KBM-7 (cell line): ENCODE measurements at regions not wholly inside any gene's neighbourhood (a gene's known extent, or its start where the extent isn't known, plus 50 kb on each side); places are given as distances from the start of the nearest gene placed in this dataset.
"Not testable (repeated sequence)": the region's sequence is repeated elsewhere in the genome, so short reads cannot be mapped to it uniquely, and the experiment has no call there.

Source experiments
- DNase-seq: peaks from one replicate; pipeline ENCODE4 v3.0.0-alpha.2; 2015
- in situ Hi-C: fragments of 300-500 bp; cut with MboI; formaldehyde crosslinking; loops from 2 replicates; pipeline ENCODE4 v1.14.3; 2020; ENCODE audit warnings: low sequenced_read_pairs, low pct_unique_long_range_greater_than_20kb, mixed read lengths

GRCh38 chr13:111064661-111065060 lies 50.4 kb upstream of the ARHGEF7 start:
- DNase-seq = no peak
- in situ Hi-C loops = no loop called here

DNA sequence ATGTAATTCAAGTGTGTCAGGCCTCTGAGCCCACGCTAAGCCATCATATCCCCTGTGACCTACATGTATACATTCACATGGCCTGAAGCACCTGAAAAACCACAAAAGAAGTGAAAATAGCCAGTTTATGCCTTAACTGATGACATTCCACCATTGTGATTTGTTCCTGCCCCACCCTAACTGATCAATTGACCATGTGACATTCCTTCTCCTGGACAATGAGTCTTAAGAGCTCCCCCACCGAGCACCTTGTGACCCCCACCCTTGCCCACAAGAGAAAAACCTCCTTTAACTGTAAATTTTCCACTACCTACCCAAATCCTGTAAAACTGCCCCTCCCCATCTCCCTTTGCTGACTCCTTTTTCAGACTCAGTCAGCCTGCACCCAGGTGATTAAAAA lies 52.1 kb upstream of the ARHGEF7 start:
- in situ Hi-C loops = no loop called here
- no peak for DNase-seq

DNA sequence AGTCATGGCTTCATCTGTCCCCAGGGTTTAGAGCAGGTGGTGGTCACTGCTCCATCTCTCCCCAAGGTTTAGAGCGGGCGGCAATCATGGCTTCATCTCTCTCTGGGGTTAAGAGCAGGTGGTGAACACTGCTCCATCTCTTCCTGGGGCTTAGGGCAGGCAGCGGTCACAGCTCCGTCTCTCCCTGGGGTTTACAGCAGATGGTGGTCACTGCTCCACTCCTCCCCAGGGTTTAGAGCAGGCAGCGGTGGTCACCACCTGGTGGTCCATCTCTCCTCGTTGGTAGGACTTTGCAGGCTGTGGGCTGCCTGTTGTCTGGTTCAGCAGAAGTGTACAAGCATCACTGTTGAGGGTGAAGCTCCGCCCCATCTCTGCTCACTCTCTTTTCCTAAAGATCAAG lies 52.8 kb upstream of the ARHGEF7 start:
- in situ Hi-C loops = no loop called here
- no peak for DNase-seq

DNA sequence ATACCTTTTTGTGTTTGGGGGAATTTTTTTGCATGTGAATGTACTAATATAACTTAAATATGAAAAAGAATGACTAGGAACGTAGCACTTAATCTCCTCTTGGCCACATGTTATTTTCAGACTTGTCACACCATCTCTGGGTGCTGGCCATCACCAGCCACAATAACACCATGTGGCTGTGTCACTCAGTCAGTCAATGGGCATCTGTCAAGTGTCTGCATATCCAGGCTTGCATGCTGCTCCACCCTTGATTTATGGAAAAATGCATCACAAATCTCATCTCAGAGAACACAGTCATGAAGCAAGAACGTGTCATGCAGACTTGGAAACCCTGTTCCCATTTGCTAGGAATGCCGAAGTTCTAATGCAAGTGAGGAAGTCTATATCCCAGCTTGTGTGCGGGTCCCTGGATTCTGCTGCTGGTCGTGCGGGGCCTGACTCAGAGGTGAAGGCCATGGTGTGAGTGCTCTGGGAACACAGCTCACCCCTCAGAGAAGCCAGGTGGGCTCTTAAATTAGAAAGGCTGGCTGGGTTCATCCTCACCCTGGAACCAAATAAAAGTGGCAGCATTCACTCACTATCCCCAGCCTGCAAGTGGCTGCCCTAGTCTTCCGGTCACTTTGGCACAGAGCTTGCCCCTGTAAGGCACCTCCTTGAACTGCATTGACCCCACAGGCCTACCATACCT lies 53.6 kb upstream of the ARHGEF7 start:
- no peak for DNase-seq
- in situ Hi-C loops = no loop called here

- DNase-seq = no peak
- in situ Hi-C loops = no loop called here
Measured at GRCh38 chr13:111060237-111060919, 54.7 kb upstream of the ARHGEF7 start.

GRCh38 chr13:111058796-111059506 lies 56.2 kb upstream of the ARHGEF7 start:
- in situ Hi-C loops = no loop called here
- DNase-seq = no peak

DNA sequence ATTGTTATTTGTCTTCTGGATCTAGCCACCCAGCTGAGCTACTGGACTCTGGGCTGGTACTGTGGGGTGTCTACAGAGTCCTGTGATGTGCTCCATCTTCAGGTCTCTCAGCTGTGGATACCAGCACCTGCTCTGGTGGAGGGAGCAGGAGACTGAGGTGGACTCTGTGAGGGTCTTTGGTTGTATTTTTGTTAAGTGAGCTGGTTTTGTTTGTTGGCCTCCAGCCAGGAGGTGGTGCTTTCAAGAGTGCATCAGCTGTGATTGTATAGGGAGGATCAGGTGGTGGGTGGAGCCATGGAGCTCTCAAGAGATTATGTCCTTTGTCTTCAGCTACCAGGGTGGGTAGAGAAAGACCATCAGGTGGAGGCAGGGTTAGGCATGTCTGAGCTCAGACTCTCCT lies 56.8 kb upstream of the ARHGEF7 start:
- DNase-seq, in situ Hi-C loops: not testable (repeated sequence)

GRCh38 chr13:111051726-111052232 lies 63.3 kb upstream of the ARHGEF7 start:
- in situ Hi-C loops, DNase-seq: not testable (repeated sequence)

DNA sequence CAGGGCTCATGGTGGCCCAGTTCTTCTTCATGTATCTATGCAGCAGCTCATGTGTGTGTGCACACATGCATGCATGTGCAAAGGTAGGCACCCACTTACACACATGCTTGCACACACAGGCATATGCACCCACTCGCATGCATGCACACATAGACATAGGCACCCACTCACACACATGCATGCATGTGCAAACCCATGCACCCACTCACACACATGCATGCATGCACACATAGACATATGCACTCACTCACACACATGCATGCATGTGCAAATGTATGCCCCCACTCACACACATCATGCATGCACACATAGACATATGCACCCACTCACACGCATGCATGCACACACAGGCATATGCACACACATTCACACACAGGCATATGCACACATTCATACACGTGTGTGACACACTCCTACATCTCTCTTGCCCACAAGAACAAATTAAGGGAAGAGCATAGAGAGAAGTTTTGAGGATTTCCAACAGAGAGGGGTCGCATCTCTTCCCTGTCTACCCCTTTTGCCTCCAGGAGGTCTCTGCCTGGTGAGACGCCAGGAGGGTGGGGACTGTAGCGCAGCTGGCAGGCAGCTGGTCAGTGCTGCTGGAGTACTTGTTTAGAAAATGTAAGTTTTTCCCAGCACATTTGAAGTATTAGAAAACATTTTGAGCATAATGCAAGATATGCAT lies 63.9 kb upstream of the ARHGEF7 start:
- in situ Hi-C loops = no loop called here

GRCh38 chr13:111050539-111050879 lies 64.6 kb upstream of the ARHGEF7 start:
- in situ Hi-C loops = no loop called here
- no peak for DNase-seq

More for the DNA sequence above, 63.9 kb upstream of the ARHGEF7 start:
- DNase-seq = no peak

GRCh38 chr13:111049791-111050538 lies 65.1 kb upstream of the ARHGEF7 start:
- DNase-seq = no peak
- in situ Hi-C loops = no loop called here

GRCh38 chr13:111048387-111048786 lies 66.7 kb upstream of the ARHGEF7 start:
- in situ Hi-C loops = no loop called here
- DNase-seq = no peak

DNA sequence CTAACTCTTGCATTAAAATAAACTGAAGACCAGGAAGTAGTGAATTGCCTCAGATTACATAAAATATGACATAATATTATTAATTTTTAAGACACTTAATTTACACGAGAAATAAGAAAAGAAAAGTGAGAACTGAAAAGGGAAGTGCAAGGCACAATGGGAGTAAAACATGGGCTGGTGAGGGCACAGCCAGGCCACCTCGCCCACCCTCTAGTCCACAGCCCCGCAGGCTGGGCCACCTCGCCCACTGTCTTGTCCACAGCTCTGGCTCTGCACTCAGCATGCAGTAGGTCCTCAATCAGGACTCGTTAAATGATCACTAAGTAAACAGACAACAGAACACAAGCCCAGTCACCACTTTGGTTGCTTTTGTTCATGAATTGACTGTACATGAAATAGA lies 67.8 kb upstream of the ARHGEF7 start:
- DNase-seq = no peak
- in situ Hi-C loops = no loop called here

DNA sequence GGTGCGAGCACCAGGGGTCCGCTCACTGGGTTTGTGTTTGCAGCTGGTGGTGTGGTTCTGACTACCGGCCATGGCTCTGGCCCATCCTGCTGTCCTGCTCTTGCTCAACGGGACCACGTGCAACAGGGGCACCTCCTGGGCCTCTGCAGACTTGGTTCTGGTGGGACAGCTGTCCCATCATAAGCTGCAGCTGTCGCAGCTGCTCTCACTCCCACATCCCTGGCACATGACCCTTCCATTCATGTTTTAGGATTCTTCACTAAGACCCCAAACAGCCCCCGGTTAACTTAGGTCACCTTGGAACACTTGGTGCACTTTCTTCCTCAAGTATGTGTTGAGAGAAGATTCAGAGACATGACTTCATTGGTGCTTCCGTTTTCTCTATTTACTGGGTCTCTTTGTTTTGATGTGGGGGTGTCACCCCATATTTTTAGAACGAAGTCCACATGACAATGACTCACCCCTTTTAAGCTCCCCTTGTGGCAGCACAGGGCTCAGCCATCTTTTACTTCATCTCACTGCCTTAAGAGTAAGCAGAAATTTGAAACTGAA lies 68.4 kb upstream of the ARHGEF7 start:
- in situ Hi-C loops = no loop called here
- DNase-seq = no peak

DNA sequence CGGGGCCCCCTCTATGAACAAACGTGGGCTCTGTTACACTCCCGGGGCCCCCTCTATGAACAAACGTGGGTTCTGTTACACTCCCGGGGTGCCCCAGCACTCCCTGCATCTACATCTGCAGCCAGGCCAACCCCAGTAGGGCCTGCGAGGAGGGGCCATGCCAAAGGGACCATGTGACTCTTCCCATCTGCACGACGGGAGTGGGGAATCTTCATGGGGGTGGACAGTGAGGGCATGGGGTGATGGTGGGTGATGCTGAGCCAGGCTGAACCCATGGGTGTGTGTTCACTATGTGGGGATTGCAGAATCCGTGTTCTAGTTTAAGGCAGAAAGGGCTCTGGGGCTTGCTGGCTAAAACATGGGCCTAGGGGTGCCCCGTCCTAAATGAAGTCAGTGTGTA lies 69.9 kb upstream of the ARHGEF7 start:
- in situ Hi-C loops = no loop called here
- DNase-seq = no peak

DNA sequence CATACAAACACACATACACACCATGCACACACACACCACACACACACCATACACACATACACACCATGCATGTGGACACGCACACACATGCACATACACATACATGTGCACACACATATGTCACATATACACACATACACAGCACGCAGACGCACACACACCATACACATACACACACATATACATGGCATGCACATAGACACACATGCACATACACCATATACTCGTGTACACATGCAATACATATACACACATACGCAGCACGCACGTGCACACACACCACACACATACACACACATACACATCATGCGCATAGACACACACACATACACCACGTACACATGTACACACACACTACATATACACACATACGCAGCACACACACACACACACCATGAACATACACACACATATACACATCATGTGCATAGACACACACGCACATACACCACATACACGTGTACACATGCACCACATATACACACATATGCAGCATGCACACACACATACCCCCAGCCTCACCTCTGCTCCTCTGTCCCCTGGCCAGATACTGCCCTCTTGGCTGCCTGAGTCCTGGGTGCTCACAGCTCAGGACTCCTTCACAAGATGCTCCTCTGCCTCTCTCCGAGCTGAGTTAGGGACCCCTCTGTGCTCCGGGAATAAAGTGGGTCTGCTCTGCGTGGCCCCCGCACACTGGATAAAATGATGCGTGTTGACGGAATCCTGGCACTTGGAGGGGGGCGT lies 70.9 kb upstream of the ARHGEF7 start:
- no peak for DNase-seq
- in situ Hi-C loops = no loop called here

DNA sequence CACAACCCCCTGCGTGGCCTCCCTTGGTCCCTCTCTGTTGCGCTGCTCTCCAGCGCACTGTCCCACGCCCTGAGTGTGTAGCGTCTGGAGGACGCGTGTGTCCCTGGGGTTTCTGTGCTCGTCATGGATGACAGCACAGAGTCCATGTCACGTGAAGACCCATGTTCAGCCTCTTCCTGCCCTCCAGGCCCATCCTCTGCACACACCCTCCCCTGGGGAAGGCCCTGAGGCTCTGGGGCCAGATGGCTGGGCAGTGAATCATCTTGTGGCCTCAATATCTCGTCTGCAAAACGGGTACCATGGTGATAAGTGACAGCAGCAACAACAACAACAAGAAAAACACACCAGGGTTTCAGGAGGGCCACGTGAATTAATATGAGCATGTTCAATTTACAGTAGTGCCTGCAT lies 71.5 kb upstream of the ARHGEF7 start:
- in situ Hi-C loops = no loop called here

GRCh38 chr13:111042661-111043226 lies 72.4 kb upstream of the ARHGEF7 start:
- in situ Hi-C loops = no loop called here
- DNase-seq = no peak

More for the DNA sequence above, 71.5 kb upstream of the ARHGEF7 start:
- no peak for DNase-seq
